HG02981 (cell line): ENCODE measurements at regions not wholly inside any gene's neighbourhood (a gene's known extent, or its start where the extent isn't known, plus 50 kb on each side); places are given as distances from the start of the nearest gene placed in this dataset.
A peak's percentile ranks its signal among the peaks of the same experiment; 100 is the strongest.
"Not testable (repeated sequence)": the region's sequence is repeated elsewhere in the genome, so short reads cannot be mapped to it uniquely, and the experiment has no call there.

Source experiments
- ATAC-seq: cut with Tn5 transposase; IDR thresholded peaks from one replicate; pipeline ENCODE4 v1.9.1; 2021; ENCODE audit warnings: mild to moderate bottlenecking, moderate library complexity; ENCODE audit not compliant: unreplicated experiment

- no peak for ATAC-seq
Observed at GRCh38 chr10:22825841-22826240, 102.0 kb upstream of the ARMC3 start.

- no peak for ATAC-seq
Observed at GRCh38 chr10:22824984-22825383, 102.9 kb upstream of the ARMC3 start.

- ATAC-seq = no peak
Observed at GRCh38 chr10:22824520-22824919, 103.3 kb upstream of the ARMC3 start.

GRCh38 chr10:22823109-22823508, 104.7 kb upstream of the ARMC3 start:
- ATAC-seq = peak; percentile 84

DNA sequence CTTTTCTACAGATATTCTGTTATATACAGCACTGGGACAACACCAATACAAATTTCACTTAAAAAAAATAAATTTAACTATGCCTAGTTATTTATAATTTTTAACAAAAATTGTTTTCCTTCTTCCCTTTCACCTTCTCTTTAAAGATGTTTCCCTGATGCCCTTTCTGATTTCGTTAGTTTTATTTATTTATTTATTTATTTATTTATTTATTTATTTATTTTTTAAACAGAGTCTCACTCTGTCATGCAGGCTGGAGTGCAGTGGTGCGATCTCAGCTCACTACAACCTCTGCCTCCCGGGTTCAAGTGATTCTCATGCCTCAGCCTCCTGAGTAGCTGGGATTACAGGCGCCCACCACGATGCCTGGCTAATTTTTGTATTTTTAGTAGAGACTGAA, 105.9 kb upstream of the ARMC3 start:
- not testable (repeated sequence) for ATAC-seq

DNA sequence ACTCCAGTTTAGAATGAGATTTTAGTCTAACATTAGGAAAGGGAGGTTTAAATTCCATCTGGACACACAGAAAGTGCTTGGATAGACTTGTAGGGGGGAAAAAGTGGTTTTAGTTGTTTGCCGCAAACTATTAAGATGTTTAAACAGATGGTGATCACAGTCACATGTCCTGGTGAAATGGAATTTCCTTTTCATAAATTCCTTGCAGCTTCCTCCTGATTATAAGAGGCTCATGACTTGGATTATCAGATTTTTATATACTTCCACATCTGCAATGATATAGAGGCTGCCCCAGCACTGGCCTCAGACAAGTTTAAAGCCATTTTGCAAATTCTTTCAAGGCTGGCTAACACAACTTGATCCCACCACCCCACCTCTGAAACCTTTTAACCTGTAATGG, 106.4 kb upstream of the ARMC3 start:
- no peak for ATAC-seq

- ATAC-seq = no peak
Observed at GRCh38 chr10:22816298-22816653, 101.9 kb upstream of the PIP4K2A start.

- ATAC-seq = no peak
Observed at GRCh38 chr10:22810643-22811465, 96.5 kb upstream of the PIP4K2A start.

GRCh38 chr10:22807238-22807637, 92.9 kb upstream of the PIP4K2A start:
- no peak for ATAC-seq

DNA sequence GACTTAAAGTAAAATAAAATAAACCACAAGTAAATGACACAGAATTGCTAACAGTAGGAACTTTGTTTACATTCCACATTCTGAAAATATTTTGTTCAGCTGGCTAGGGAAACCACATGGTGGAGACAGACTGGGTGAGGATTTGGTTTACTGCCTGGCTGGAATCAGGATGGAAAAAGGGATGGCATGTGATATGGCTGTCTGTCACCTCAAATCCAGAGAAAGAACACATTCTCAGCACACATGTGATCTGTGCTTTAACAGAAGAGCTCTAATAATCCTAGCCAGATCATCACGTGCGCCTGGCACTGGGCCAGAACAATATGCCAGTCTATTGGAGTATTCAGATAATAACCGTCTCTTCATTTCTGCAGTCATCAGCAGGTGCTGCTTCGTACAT, 90.9 kb upstream of the PIP4K2A start:
- ATAC-seq = no peak

GRCh38 chr10:22803261-22803885, 89.0 kb upstream of the PIP4K2A start:
- no peak for ATAC-seq

- ATAC-seq = no peak
Observed at GRCh38 chr10:22801785-22802184, 87.4 kb upstream of the PIP4K2A start.

DNA sequence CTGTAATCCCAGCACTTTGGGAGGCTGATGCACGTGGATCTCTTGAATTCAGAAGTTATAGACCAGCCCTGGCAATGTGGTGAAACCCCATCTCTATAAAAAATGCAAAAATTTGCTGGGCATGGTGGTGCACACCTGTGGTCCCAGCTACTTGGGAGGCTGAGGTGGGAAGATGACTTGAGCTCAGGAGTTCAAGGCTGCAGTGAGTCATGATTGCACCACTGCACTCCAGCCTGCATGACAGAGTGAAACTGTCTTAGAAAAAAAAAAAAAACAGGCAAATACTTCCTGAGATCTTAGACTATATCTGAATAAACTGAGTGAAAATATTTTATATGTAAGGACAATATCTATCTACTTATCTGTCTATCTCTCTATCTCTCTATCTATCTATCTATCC, 83.4 kb upstream of the PIP4K2A start:
- not testable (repeated sequence) for ATAC-seq

DNA sequence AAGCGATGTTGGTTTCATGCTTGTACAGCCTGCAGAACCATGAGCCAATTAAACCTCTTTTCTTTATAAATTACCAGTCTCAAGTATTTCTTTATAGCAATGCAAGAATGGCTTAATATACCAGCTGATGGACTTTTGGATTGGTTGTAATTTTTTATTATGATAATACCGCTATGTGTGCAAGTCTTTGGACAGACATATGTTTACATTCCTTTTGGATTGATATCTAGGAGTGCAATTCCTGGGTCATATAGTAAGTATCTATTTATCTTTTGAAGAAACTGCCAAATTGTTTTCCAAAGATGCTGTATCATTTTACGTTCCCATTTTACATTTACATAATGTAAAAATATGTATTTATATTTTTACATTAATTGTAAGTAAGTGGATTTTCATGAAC, 81.2 kb upstream of the PIP4K2A start:
- ATAC-seq = no peak

DNA sequence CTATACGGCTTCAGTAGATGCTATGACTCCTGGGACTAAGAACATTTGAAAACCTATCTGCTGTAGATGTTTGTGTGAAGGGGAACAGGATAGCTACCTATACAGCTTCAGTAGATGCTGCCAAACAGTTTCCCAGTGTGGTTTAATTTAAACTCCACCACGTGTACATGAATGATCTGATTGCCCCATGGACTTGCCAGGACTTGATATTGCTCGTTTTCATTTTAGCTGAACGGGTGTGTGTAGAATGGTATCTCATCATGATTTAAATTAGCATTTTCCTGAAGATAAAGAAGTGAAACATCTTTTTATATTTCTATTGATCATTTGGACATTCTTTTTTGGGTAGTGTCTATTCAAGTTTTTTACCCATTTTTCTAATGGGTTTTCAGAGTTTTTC, 77.8 kb upstream of the PIP4K2A start:
- ATAC-seq = no peak

GRCh38 chr10:22791665-22792064, 77.3 kb upstream of the PIP4K2A start:
- ATAC-seq = no peak

- no peak for ATAC-seq
Observed at GRCh38 chr10:22784668-22785067, 70.3 kb upstream of the PIP4K2A start.

- no peak for ATAC-seq
Observed at GRCh38 chr10:22783807-22784206, 69.4 kb upstream of the PIP4K2A start.

GRCh38 chr10:22780474-22780885, 66.1 kb upstream of the PIP4K2A start:
- ATAC-seq = no peak

GRCh38 chr10:22779331-22780019, 65.1 kb upstream of the PIP4K2A start:
- ATAC-seq = no peak

DNA sequence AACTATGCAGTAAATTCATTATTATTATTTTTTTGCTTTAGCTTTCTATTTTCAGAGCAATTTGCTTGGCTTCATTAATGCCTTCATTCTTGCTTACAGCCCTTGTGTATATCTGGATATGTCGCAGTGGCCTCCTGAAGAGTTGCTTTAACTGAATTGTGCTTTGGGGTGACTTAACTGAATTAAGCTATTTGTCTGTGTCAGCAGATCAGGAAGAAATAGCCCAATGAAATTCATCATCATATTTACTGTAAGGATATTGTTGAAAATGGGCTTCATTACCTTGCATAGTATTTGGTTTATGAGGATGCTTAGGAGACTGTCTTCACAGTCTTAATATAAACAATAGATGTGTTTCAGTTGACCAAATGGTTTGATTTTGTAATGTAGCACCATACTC, 59.7 kb upstream of the PIP4K2A start:
- ATAC-seq = no peak

DNA sequence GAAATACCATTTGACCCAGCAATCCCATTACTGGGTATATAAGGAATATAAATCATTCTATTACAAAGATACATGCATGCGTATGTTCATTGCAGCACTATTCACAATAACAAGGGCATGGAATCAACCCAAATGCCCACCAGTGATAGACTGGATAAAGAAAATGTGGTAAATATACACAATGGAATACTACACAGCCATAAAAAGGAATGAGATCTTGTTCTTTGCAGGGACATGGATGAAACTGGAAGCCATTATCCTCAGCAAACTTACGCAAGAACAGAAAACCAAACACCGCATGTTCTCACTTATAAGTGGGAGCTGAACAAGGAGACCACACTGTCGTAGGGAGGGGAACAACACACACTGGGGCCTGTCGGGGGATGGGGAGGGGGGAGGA, 57.3 kb upstream of the PIP4K2A start:
- not testable (repeated sequence) for ATAC-seq
